ENCODE measurements at regions not wholly inside any gene's neighbourhood (a gene's known extent, or its start where the extent isn't known, plus 50 kb on each side); places are given as distances from the start of the nearest gene placed in this dataset.

- DNase-seq, result no peak
Observed at GRCh38 chr2:150640039-150640438, 152.6 kb upstream of the RND3 start.

GRCh38 chr2:150639383-150639782, 151.9 kb upstream of the RND3 start:
- DNase-seq, result no peak

- no peak for DNase-seq
Observed at GRCh38 chr2:150631236-150631821, 143.9 kb upstream of the RND3 start.

GRCh38 chr2:150630587-150631235, 143.2 kb upstream of the RND3 start:
- no peak for DNase-seq

- DNase-seq, result no peak
Observed at GRCh38 chr2:150627526-150627925, 140.1 kb upstream of the RND3 start.

- DNase-seq, result no peak
Observed at GRCh38 chr2:150626934-150627411, 139.5 kb upstream of the RND3 start.

GRCh38 chr2:150625741-150626140, 138.3 kb upstream of the RND3 start:
- no peak for DNase-seq

- DNase-seq, result no peak
Observed at GRCh38 chr2:150625303-150625702, 137.8 kb upstream of the RND3 start.

GRCh38 chr2:150624001-150624401, 136.5 kb upstream of the RND3 start:
- DNase-seq, result no peak

GRCh38 chr2:150621526-150622213, 134.2 kb upstream of the RND3 start:
- DNase-seq, result no peak

GRCh38 chr2:150620855-150621254, 133.4 kb upstream of the RND3 start:
- no peak for DNase-seq

- DNase-seq, result no peak
Observed at GRCh38 chr2:150620416-150620815, 132.9 kb upstream of the RND3 start.

- DNase-seq, result no peak
Observed at GRCh38 chr2:150619607-150620330, 132.3 kb upstream of the RND3 start.

- DNase-seq, result no peak
Observed at GRCh38 chr2:150618245-150618895, 130.9 kb upstream of the RND3 start.

- no peak for DNase-seq
Observed at GRCh38 chr2:150617351-150617978, 130.0 kb upstream of the RND3 start.

GRCh38 chr2:150612957-150613710, 125.7 kb upstream of the RND3 start:
- no peak for DNase-seq

- peak; percentile 65 for DNase-seq
Observed at GRCh38 chr2:150610670-150611279, 123.3 kb upstream of the RND3 start.

- DNase-seq, result no peak
Observed at GRCh38 chr2:150609831-150610582, 122.5 kb upstream of the RND3 start.

GRCh38 chr2:150608341-150608740, 120.9 kb upstream of the RND3 start:
- DNase-seq, result no peak

- DNase-seq, result no peak
Observed at GRCh38 chr2:150607390-150607811, 119.9 kb upstream of the RND3 start.

Measured in NCI-H82 (cell line).